ENCODE measurements at regions not wholly inside any gene's neighbourhood (a gene's known extent, or its start where the extent isn't known, plus 50 kb on each side); places are given as distances from the start of the nearest gene placed in this dataset.

- Histone ChIP-seq H3K9me3 (no peaks in the 10 kb centered on the region), H3K27me3 (no peaks in the 10 kb centered on the region), H3K36me3 (no peaks in the 10 kb centered on the region), H3K4me1 (no peaks in the 10 kb centered on the region), H3K4me3 (ENCODE audit: low read depth, low read length) (no peak overlapping the region)
- TF ChIP-seq CTCF (IDR thresholded peaks at IDR 0.05; ENCODE audit: low read depth, low read length) = no peak
- DNase-seq = no peak
These were observed 212.7 kb downstream of the SHQ1 start for GRCh38 chr3:72635551-72635950.

GRCh38 chr3:72634128-72634527 is 214.1 kb downstream of the SHQ1 start:
- no peak overlapping the region for H3K4me3 ChIP-seq (ENCODE audit: low read depth, low read length)
- no peaks in the 10 kb centered on the region for H3K27me3 ChIP-seq
- DNase-seq = no peak
- no peak for TF ChIP-seq CTCF (IDR thresholded peaks at IDR 0.05; ENCODE audit: low read depth, low read length)
- peaks cover 4% of the 10 kb centered on the region for H3K4me1 ChIP-seq
- H3K9me3 ChIP-seq = no peaks in the 10 kb centered on the region
- H3K36me3 ChIP-seq = no peaks in the 10 kb centered on the region

GRCh38 chr3:72633534-72633933 is 214.7 kb downstream of the SHQ1 start:
- Histone ChIP-seq H3K9me3 (no peaks in the 10 kb centered on the region), H3K27me3 (no peaks in the 10 kb centered on the region), H3K4me3 (ENCODE audit: low read depth, low read length) (no peak overlapping the region), H3K4me1 (peaks cover 5% of the 10 kb centered on the region), H3K36me3 (no peaks in the 10 kb centered on the region)
- no peak for TF ChIP-seq CTCF (IDR thresholded peaks at IDR 0.05; ENCODE audit: low read depth, low read length)
- no peak for DNase-seq

- Histone ChIP-seq H3K27me3 (no peaks in the 10 kb centered on the region), H3K4me1 (peaks cover 5% of the 10 kb centered on the region), H3K36me3 (no peaks in the 10 kb centered on the region), H3K4me3 (ENCODE audit: low read depth, low read length) (no peak overlapping the region), H3K9me3 (no peaks in the 10 kb centered on the region)
- DNase-seq = no peak
- TF ChIP-seq CTCF (IDR thresholded peaks at IDR 0.05; ENCODE audit: low read depth, low read length) = no peak
These were observed 215.1 kb downstream of the SHQ1 start for GRCh38 chr3:72633121-72633520.

- peaks cover 5% of the 10 kb centered on the region for H3K4me1 ChIP-seq
These were observed 216.1 kb downstream of the SHQ1 start for GRCh38 chr3:72632129-72632528.

GRCh38 chr3:72630969-72631344 is 217.3 kb downstream of the SHQ1 start:
- no peak for TF ChIP-seq CTCF (IDR thresholded peaks at IDR 0.05; ENCODE audit: low read depth, low read length)
- DNase-seq = no peak
- H3K9me3 ChIP-seq = no peaks in the 10 kb centered on the region

More at GRCh38 chr3:72632129-72632528, 216.1 kb downstream of the SHQ1 start:
- Histone ChIP-seq H3K4me3 (ENCODE audit: low read depth, low read length) (no peak overlapping the region), H3K9me3 (no peaks in the 10 kb centered on the region), H3K27me3 (no peaks in the 10 kb centered on the region), H3K36me3 (no peaks in the 10 kb centered on the region)
- no peak for TF ChIP-seq CTCF (IDR thresholded peaks at IDR 0.05; ENCODE audit: low read depth, low read length)
- DNase-seq = no peak

More at GRCh38 chr3:72630969-72631344, 217.3 kb downstream of the SHQ1 start:
- peaks cover 5% of the 10 kb centered on the region for H3K4me1 ChIP-seq
- H3K4me3 ChIP-seq (ENCODE audit: low read depth, low read length) = no peak overlapping the region
- H3K27me3 ChIP-seq = no peaks in the 10 kb centered on the region
- H3K36me3 ChIP-seq = no peaks in the 10 kb centered on the region

All from BE2C (cell line).